Epithelial cell of proximal tubule (primary cell): ENCODE measurements at regions not wholly inside any gene's neighbourhood (a gene's known extent, or its start where the extent isn't known, plus 50 kb on each side); places are given as distances from the start of the nearest gene placed in this dataset.
"Not testable (repeated sequence)": the region's sequence is repeated elsewhere in the genome, so short reads cannot be mapped to it uniquely, and the experiment has no call there.

ENCODE experiments used
- DNase-seq: peaks from one replicate; pipeline ENCODE4 v3.0.0-alpha.2; 2011; ENCODE audit warnings: low read depth
- H3K4me3 ChIP-seq: 2 replicates; pipeline ENCODE4 v1.5.1; 2011; ENCODE audit warnings: low read depth, mild to moderate bottlenecking, low read length
- TF ChIP-seq, protein P1 (sequence below): conservative IDR thresholded peaks from 2 replicates; pipeline ENCODE4 v1.5.1; 2012; ENCODE audit warnings: low read depth, mild to moderate bottlenecking, low read length

DNA sequence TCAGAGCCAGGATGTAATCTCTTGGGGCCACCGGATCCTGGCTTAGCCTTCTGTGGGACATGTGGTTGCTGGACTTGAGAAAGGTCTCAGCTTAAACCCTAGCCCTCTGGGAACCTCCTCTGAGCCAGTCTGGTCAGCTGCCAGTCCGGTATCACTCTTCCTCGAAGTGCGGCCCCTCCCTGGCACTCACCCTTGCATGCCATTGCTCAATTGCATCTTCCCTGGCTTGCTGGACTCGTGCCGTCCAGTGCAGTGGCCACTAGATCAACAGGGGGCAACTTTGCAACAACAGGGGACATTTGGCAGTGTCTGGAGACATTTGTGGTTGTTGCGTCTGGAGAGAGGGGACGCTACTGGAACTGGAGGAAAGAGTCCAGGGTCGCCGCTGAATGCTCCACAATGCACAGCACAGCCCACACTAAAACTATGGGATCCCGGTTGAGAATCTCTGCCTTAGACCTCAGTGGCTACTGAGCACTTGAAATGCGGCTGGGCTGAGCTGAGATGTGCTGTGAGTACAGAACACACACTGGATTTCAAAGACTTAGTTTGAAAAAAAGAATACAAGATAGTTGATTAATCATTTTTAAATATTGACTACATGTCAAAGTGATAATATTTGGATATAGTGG lies 152.1 kb downstream of the TFAP2C start:
- DNase-seq: peak; percentile 35
- TF ChIP-seq, protein P1, sequence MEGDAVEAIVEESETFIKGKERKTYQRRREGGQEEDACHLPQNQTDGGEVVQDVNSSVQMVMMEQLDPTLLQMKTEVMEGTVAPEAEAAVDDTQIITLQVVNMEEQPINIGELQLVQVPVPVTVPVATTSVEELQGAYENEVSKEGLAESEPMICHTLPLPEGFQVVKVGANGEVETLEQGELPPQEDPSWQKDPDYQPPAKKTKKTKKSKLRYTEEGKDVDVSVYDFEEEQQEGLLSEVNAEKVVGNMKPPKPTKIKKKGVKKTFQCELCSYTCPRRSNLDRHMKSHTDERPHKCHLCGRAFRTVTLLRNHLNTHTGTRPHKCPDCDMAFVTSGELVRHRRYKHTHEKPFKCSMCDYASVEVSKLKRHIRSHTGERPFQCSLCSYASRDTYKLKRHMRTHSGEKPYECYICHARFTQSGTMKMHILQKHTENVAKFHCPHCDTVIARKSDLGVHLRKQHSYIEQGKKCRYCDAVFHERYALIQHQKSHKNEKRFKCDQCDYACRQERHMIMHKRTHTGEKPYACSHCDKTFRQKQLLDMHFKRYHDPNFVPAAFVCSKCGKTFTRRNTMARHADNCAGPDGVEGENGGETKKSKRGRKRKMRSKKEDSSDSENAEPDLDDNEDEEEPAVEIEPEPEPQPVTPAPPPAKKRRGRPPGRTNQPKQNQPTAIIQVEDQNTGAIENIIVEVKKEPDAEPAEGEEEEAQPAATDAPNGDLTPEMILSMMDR: no peak
- no peak overlapping the region for H3K4me3 ChIP-seq

DNA sequence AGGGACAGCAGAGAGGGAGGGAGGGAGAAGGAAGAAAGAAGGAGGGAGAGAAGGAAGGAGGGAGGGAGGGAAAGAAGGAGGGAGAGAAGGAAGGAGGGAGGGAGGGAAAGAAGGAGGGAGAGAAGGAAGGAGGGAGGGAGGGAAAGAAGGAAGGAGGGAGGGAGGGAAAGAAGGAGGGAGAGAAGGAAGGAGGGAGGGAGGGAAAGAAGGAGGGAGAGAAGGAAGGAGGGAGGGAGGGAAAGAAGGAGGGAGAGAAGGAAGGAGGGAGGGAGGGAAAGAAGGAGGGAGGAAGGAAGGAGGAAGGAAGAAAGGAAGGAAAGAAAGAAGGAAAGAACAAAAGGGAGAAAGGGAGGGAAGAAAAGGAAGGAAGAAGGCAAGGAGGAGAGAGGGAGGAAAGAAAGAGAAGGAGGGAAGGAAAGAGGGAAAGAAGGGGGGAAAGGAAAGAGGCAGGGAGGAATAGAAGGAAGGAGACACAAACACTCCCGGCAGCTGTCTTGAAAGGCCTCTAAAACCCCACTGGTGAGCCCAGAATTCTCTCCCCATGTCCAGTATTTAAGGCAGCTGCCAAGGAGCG lies 153.0 kb downstream of the TFAP2C start:
- DNase-seq, H3K4me3 ChIP-seq: not testable (repeated sequence)

DNA sequence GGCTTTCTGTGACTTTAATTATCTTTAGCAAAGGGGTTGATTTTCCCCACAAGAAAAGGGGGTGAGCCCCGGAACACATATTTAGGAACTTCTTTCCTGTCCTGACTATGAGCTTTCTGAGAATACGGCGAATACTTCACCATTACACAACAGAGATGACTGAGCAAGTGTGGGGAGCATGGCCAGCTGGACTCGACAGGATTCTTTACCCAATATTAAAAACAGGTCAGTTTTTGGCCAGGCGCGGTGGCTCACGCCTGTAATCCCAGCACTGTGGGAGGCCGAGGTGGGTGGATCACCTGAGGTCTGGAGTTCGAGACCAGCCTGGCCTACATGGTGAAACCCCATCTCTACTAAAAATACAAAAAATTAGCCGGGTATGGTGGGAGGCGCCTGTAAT lies 153.7 kb downstream of the TFAP2C start:
- H3K4me3 ChIP-seq, DNase-seq: not testable (repeated sequence)

DNA sequence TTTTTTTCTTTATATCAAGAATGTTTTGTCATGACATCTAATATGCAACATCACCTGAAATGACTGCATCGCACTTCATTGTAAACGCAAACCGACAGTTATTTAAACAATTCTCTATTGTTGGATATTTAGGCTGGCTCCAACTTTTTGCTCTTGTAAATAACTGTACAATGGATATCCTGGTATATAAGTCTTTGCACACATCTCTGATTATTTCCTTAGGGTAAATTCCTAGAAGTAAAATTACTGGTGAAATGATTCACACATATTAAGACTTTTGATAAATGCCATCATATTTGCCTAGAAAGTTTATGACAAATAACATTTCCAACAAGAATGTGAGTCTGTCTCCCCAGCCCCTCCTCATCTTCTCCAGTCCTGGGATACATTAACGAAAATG lies 154.7 kb downstream of the TFAP2C start:
- TF ChIP-seq, protein P1: no peak
- DNase-seq: no peak
- H3K4me3 ChIP-seq: no peak overlapping the region

DNA sequence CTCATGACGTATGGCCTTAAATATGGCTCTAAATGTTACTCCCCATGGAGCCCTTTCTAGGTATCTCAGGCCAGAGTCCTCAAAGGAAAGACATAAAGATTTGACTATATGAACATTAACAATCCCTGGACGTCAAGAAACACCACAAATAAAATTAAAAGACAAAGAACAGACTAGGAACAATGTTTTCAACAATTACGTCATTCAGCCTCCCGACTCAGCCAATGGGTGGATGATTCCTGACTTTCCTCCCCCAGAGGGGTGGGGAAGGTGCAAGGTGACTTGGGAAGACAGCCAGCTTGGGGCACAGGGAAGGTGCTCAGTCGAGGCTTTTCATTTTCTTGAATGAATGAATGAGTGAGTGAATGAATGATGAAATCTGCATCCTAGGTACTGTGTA lies 157.4 kb downstream of the TFAP2C start:
- TF ChIP-seq, protein P1: no peak
- H3K4me3 ChIP-seq: no peak overlapping the region
- DNase-seq: no peak

DNA sequence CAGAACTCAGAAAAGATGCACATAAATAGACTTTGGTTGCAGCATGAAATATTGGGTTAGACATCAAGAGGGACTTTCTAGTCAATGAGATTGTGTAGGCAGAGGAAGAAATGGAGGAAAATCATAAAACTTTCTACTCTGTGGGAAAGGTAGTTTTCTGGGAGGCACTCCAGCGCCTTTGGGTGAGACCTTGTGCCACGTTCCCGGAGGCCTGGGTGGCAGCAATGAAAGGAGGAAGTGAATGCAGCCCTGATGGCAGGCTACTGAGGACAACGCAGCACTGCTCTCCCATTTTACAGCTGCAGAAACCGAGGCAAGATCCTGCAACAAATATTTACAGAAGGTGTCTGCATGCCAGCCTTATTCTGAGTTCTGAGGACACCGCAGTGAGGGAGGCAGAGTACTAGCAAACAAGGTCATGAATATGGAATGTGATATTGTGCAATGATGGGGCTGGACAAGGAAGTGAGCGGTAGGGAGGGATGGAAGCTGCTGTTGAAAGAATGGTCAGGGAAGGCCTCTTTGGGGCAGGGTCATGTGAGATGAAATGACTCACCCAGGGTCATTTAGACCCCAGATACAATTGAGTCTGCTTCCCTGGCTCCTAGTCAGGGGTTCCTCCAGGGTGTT lies 159.1 kb downstream of the TFAP2C start:
- TF ChIP-seq, protein P1: no peak
- peak; percentile 97 for DNase-seq
- H3K4me3 ChIP-seq: no peak overlapping the region

DNA sequence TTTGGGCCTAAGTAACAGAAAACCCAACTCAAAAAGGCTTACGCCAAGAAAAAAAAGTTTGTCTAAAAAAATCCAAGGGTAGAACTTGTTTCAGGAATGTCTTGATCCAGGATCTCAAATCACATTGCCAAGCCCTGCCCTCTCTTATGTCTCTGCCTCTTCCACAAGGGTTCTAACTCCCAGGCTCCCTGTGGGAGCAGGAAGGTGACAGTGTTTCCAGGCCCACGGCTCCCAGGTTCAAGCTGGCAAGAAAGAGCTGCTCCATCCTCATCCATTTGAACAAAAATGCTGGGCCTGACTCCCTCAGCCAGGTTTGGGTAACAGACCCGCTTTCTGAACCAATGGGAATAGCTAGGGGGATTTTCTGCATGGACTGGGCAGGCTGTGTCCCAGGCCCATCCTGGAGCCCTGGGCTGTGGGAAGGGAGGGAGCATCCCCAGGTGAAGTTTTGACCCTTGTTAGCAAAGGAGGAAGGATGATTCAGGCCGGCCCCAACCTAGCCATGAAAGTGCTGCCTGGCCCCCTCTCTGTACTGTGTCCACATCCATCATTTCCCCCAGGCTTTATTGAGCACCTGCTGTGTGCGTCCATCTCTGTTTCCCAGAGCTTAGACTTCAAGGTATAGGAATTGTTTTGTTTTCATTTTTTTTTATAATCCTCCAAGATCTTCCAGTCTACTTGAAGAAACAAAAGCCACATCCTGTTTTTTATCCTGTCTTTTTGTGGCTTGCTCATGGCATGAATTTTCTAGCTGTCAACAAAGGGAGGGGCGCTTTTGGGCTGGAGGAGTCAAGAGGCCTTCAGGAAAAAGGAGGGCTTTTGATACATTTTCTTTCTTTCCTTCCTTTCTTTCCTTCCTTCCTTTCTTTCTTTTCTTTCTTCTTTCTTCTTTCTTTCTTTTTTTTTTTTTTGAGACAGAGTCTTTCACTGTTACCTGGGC lies 159.8 kb downstream of the TFAP2C start:
- no peak for DNase-seq
- TF ChIP-seq, protein P1: no peak
- no peak overlapping the region for H3K4me3 ChIP-seq
